Trophoblast cell (in vitro differentiated cells and primary cell): ENCODE measurements at regions not wholly inside any gene's neighbourhood (a gene's known extent, or its start where the extent isn't known, plus 50 kb on each side); places are given as distances from the start of the nearest gene placed in this dataset.

Experiments
- DNase-seq, 2 donors: peaks; one replicate each; pipeline ENCODE4 v3.0.0-alpha.2; 2016
- H2AFZ ChIP-seq: 2 replicates; pipeline ENCODE4 v1.6.1; 2013; ENCODE audit warnings: low read length, moderate library complexity, mild to moderate bottlenecking; ENCODE audit not compliant: insufficient read depth, poor library complexity
- H2AK5ac ChIP-seq: 2 replicates; pipeline ENCODE4 v1.6.1; 2013; ENCODE audit warnings: mild to moderate bottlenecking, low read length
- H2BK120ac ChIP-seq: 2 replicates; pipeline ENCODE4 v1.6.1; 2013; ENCODE audit warnings: low read length, mild to moderate bottlenecking, moderate library complexity; ENCODE audit not compliant: insufficient read depth, poor library complexity
- H2BK12ac ChIP-seq: 2 replicates; pipeline ENCODE4 v1.6.1; 2013; ENCODE audit warnings: mild to moderate bottlenecking, low read length, moderate library complexity
- H2BK5ac ChIP-seq: 2 replicates; pipeline ENCODE4 v1.6.1; 2013; ENCODE audit warnings: low read length, low read depth, moderate library complexity, mild to moderate bottlenecking; ENCODE audit not compliant: poor library complexity
- H3K14ac ChIP-seq: 2 replicates; pipeline ENCODE4 v1.6.1; 2013; ENCODE audit warnings: mild to moderate bottlenecking, low read length
- H3K18ac ChIP-seq: 2 replicates; pipeline ENCODE4 v1.6.1; 2013; ENCODE audit warnings: mild to moderate bottlenecking, low read length
- H3K23ac ChIP-seq: 2 replicates; pipeline ENCODE4 v1.6.1; 2013; ENCODE audit warnings: low read length
- H3K27ac ChIP-seq: 2 replicates; pipeline ENCODE4 v1.5.1; 2013; ENCODE audit warnings: low read depth, mild to moderate bottlenecking, inconsistent platforms, low read length, moderate library complexity
- H3K27me3 ChIP-seq: 2 replicates; pipeline ENCODE4 v1.6.1; 2013; ENCODE audit warnings: inconsistent platforms, mild to moderate bottlenecking, low read length, moderate library complexity; ENCODE audit not compliant: insufficient read depth
- H3K36me3 ChIP-seq, 2 experiments: 1 replicate in 1 of 2; 2 replicates in 1 of 2; pipeline ENCODE4 v1.6.1; 2013; ENCODE audit warnings: low read length in 2 of 2, mild to moderate bottlenecking in 2 of 2, moderate library complexity in 1 of 2; ENCODE audit not compliant: insufficient read depth in 2 of 2, control insufficient read depth in 1 of 2
- H3K4ac ChIP-seq: 2 replicates; pipeline ENCODE4 v1.6.1; 2013; ENCODE audit warnings: low read depth, mild to moderate bottlenecking, low read length, moderate library complexity
- H3K4me1 ChIP-seq, 2 experiments: 1 replicate in 1 of 2; 2 replicates in 1 of 2; pipeline ENCODE4 v1.6.1; 2013; ENCODE audit warnings: low read length in 2 of 2, mild to moderate bottlenecking in 2 of 2, moderate library complexity in 1 of 2; ENCODE audit not compliant: insufficient read depth in 2 of 2, control insufficient read depth in 1 of 2
- H3K4me2 ChIP-seq: 2 replicates; pipeline ENCODE4 v1.6.1; 2013; ENCODE audit warnings: inconsistent platforms, mild to moderate bottlenecking, low read length, moderate library complexity
- H3K4me3 ChIP-seq: 2 replicates; pipeline ENCODE4 v1.5.1; 2013; ENCODE audit warnings: mild to moderate bottlenecking, low read depth, low read length, inconsistent platforms
- H3K79me1 ChIP-seq: one replicate; pipeline ENCODE4 v1.6.1; 2013; ENCODE audit warnings: low read length
- H3K79me2 ChIP-seq: 2 replicates; pipeline ENCODE4 v1.6.1; 2013; ENCODE audit warnings: low read length, mild to moderate bottlenecking; ENCODE audit not compliant: control insufficient read depth, insufficient read depth, poor library complexity
- H3K9ac ChIP-seq: 2 replicates; pipeline ENCODE4 v1.6.1; 2013; ENCODE audit warnings: mild to moderate bottlenecking, low read length
- H3K9me3 ChIP-seq: 2 replicates; pipeline ENCODE4 v1.6.1; 2013; ENCODE audit warnings: low read depth, mild to moderate bottlenecking, control low read depth, inconsistent platforms, low read length; ENCODE audit not compliant: insufficient read depth
- H4K12ac ChIP-seq: 2 replicates; pipeline ENCODE4 v1.6.1; 2013; ENCODE audit warnings: low read depth, mild to moderate bottlenecking, low read length, moderate library complexity
- H4K8ac ChIP-seq: 2 replicates; pipeline ENCODE4 v1.6.1; 2013; ENCODE audit warnings: low read depth, mild to moderate bottlenecking, low read length, moderate library complexity
- H4K91ac ChIP-seq: one replicate; pipeline ENCODE4 v1.6.1; 2013; ENCODE audit warnings: low read depth, mild to moderate bottlenecking, low read length, moderate library complexity
- WGBS: extraction: QIAGEN DNeasy Blood & Tissue Kit; methylation state at CpG from one replicate; pipeline ENCODE4 v1.1.7; 2013; ENCODE audit warnings: missing lambda C conversion rate; ENCODE audit not compliant: insufficient read length, insufficient coverage; ENCODE audit errors: extremely low coverage; 5-methylcytosine and 5-hydroxymethylcytosine counted together

DNA sequence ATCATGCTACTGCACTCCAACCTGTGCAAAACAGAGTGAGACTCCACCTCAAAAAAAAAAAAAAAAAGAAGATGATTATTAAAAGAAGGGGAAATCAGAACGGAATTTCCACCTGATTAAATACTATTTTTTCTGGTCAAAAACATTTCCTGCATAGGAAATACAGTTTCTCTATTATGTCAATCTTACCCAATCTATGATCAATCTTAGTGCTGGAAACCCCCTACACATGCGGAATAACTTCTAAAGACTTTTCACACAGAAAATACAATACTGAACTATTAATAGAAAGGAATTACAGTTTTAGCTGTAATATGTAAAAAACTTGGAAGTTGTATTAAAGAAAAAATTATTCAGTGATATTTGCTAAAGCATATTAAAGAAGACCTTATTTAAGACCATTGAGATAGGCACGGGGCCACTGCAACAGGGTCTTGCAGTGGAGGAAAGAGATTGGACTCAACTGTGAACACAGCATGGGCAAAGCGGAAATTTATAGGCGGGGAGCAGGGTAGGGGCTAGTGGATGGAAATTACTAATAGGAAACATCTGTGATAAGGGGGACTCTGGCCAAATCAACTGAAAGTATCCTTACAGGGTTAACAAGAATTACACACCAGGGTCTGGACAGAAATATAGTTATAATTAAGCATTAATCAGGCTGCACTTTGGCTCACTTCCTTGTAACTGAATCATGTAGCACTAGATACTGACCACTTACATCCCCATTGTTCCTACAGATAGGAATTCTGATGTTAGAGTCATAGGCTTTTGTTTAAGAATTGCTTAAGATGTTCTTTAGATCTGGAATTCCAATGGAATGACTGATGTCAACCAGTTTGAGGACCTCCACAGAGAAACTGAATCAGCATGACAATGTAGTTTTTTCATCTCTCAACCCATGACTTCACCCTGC, 411.5 kb upstream of the DDI1 start:
- Histone ChIP-seq H3K9ac (no peak overlapping the region), H2BK5ac (no peak overlapping the region), H3K36me3 (no peaks in the 10 kb centered on the region), H3K4me2 (no peak overlapping the region), H2AK5ac (no peak overlapping the region), H3K27me3 (no peaks in the 10 kb centered on the region), H3K18ac (no peak overlapping the region), H3K79me1 (peaks cover 12% of the 10 kb centered on the region), H4K12ac (no peak overlapping the region), H4K91ac (no peak overlapping the region), H2AFZ (no peak overlapping the region), H2BK120ac (no peak overlapping the region), H3K4ac (no peak overlapping the region), H3K23ac (no peak overlapping the region), H4K8ac (no peak overlapping the region), H3K27ac (peak overlapping the region; percentile 6), H3K4me3 (no peak overlapping the region), H2BK12ac (peak overlapping the region; percentile 77), H3K4me1 (peaks cover 8% of the 10 kb centered on the region in 2 experiments), H3K14ac (no peak overlapping the region), H3K79me2 (no peaks in the 10 kb centered on the region), H3K9me3 (no peaks in the 10 kb centered on the region)
- DNase-seq: peak; percentile 20 to 87
- WGBS: no CpG with 5 or more reads among the region's 5 CpGs

DNA sequence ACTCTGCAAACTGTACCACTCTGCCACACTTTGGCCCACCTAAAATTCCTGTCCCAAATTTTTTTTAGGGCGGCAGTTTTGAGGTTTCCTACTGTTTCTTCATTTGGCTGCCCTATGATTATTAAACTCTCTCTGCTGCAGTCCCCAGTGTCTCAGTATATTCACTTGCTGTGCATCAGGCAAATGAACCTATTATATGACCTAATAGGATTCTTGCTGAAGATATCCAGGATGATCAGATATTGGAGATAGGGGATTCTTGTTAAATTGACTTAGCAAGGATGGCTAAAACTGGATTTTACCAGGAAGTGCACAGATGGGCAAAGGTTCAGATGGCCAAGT, 410.8 kb upstream of the DDI1 start:
- Histone ChIP-seq H3K27me3 (no peaks in the 10 kb centered on the region), H4K8ac (no peak overlapping the region), H4K91ac (no peak overlapping the region), H2AK5ac (no peak overlapping the region), H3K14ac (no peak overlapping the region), H3K9ac (no peak overlapping the region), H3K79me2 (no peaks in the 10 kb centered on the region), H3K4me2 (no peak overlapping the region), H3K4ac (no peak overlapping the region), H2BK5ac (no peak overlapping the region), H2BK120ac (no peak overlapping the region), H3K23ac (no peak overlapping the region), H2BK12ac (no peak overlapping the region), H3K36me3 (no peaks in the 10 kb centered on the region), H3K27ac (no peak overlapping the region), H3K79me1 (peaks cover 12% of the 10 kb centered on the region), H3K4me3 (no peak overlapping the region), H3K18ac (no peak overlapping the region), H2AFZ (no peak overlapping the region), H3K4me1 (peaks cover 8% of the 10 kb centered on the region in 2 experiments), H4K12ac (no peak overlapping the region), H3K9me3 (no peaks in the 10 kb centered on the region)
- WGBS: no CpG with 5 or more reads among the region's 1 CpG
- no peak for DNase-seq

DNA sequence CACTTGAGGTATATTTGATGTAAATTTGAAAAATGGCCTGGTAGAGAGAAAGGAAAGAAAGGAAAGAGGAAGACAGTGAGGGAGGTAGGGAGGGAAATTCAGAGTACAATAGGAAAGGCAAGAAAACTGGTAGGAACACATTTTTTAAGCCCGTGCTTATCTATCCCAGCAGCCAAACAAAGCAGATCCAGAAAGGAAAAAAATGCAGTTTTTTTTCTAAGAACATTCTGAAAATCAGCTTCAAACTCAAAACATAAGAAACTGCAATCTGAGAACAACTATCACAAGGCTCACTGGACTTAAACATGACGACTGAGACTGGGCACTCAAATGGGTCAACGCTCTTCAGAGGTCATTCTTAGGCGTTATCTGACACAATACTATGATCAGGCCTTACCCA, 408.3 kb upstream of the DDI1 start:
- Histone ChIP-seq H3K79me2 (no peaks in the 10 kb centered on the region), H4K12ac (no peak overlapping the region), H2BK120ac (peak overlapping the region; percentile 25), H2AFZ (no peak overlapping the region), H3K9me3 (no peaks in the 10 kb centered on the region), H3K4me1 (peaks cover 8% of the 10 kb centered on the region in 2 experiments), H3K14ac (no peak overlapping the region), H3K79me1 (peaks cover 12% of the 10 kb centered on the region), H2BK5ac (no peak overlapping the region), H3K4me3 (no peak overlapping the region), H3K27ac (peak overlapping the region; percentile 31), H3K4ac (no peak overlapping the region), H3K23ac (no peak overlapping the region), H2BK12ac (peak overlapping the region; percentile 61), H3K36me3 (no peaks in the 10 kb centered on the region), H2AK5ac (no peak overlapping the region), H3K27me3 (no peaks in the 10 kb centered on the region), H4K8ac (no peak overlapping the region), H3K18ac (no peak overlapping the region), H3K4me2 (peak overlapping the region; percentile 0), H3K9ac (no peak overlapping the region), H4K91ac (no peak overlapping the region)
- peak in 1 of 2 donors; percentile 67 for DNase-seq
- WGBS: no CpG with 5 or more reads among the region's 4 CpGs

DNA sequence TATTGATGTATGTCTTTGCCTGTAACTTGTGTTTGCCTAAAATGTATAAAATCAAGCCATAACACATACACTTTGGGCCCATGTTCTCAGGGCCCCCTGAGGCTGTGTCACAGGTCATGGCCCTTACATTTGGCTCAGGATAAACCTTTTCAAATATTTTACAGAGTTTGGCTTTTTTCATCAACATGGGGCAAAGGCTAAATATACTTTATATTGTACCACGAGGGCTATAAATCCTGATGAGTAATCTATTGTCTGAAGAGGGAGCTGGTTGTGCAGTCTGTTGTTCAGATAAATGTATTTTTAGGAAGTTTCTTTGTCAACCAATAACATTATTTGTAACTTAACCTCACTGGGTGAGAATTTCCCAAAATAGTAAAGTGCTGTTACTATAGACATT, 404.6 kb upstream of the DDI1 start:
- DNase-seq: no peak
- H3K18ac ChIP-seq: no peak overlapping the region
- no peak overlapping the region for H4K8ac ChIP-seq
- H3K23ac ChIP-seq: no peak overlapping the region
- H3K4me1 ChIP-seq: peaks cover 6% of the 10 kb centered on the region in 2 experiments
- no peaks in the 10 kb centered on the region for H3K9me3 ChIP-seq
- H2BK5ac ChIP-seq: no peak overlapping the region
- no peaks in the 10 kb centered on the region for H3K36me3 ChIP-seq
- no peak overlapping the region for H2BK120ac ChIP-seq
- H3K27me3 ChIP-seq: no peaks in the 10 kb centered on the region
- no peak overlapping the region for H3K27ac ChIP-seq
- no peak overlapping the region for H4K91ac ChIP-seq
- no peak overlapping the region for H4K12ac ChIP-seq
- H2BK12ac ChIP-seq: no peak overlapping the region
- H3K9ac ChIP-seq: no peak overlapping the region
- H3K4me2 ChIP-seq: no peak overlapping the region
- WGBS: no CpG with 5 or more reads among the region's 1 CpG
- H3K79me1 ChIP-seq: peaks cover 6% of the 10 kb centered on the region
- H3K4me3 ChIP-seq: no peak overlapping the region
- H2AK5ac ChIP-seq: no peak overlapping the region
- no peak overlapping the region for H3K4ac ChIP-seq
- no peak overlapping the region for H2AFZ ChIP-seq
- no peaks in the 10 kb centered on the region for H3K79me2 ChIP-seq
- no peak overlapping the region for H3K14ac ChIP-seq
